ENCODE measurements at regions not wholly inside any gene's neighbourhood (a gene's known extent, or its start where the extent isn't known, plus 50 kb on each side); places are given as distances from the start of the nearest gene placed in this dataset.

DNA sequence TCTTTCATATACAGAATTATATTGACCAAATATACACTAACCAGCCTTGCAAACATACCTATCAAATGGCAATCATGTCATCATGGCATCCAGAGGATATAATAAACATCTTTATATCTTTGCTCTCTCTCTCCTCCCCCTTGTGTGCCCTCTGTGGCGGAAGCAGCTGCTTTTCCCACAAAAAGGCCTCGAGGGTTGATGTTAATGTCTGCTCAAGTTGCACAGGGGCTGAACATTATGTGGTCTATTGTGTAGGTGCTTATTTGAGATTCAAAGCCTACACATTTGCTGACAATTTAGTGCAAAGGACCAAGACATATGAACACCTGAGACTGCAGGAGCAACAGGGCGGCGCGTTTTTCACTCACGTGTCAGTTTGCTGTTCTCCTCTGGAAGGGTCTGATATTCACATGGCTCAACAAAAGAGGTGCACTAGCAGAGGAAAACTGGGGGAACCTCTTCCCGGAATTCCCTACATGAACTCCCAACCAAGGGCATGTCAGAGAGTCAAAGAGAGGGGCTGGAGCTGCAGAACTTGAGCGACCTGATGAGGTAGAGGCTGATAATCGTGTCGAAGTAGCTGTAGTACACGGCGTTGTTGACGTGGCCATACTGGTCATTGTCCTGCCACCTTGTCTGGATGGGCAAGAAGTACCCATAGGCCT lies 138.8 kb downstream of the RCN1 start:
- H3K27me3 ChIP-seq (ENCODE audit: insufficient read depth, poor library complexity, severe bottlenecking): no peaks in the 10 kb centered on the region
- no peak overlapping the region for H3K4me3 ChIP-seq (replicated peaks; ENCODE audit: insufficient read depth, low read length)
- no peak for TF ChIP-seq POLR2AphosphoS5 (IDR thresholded peaks at IDR 0.05; ENCODE audit: low read depth)
- TF ChIP-seq, protein P1, sequence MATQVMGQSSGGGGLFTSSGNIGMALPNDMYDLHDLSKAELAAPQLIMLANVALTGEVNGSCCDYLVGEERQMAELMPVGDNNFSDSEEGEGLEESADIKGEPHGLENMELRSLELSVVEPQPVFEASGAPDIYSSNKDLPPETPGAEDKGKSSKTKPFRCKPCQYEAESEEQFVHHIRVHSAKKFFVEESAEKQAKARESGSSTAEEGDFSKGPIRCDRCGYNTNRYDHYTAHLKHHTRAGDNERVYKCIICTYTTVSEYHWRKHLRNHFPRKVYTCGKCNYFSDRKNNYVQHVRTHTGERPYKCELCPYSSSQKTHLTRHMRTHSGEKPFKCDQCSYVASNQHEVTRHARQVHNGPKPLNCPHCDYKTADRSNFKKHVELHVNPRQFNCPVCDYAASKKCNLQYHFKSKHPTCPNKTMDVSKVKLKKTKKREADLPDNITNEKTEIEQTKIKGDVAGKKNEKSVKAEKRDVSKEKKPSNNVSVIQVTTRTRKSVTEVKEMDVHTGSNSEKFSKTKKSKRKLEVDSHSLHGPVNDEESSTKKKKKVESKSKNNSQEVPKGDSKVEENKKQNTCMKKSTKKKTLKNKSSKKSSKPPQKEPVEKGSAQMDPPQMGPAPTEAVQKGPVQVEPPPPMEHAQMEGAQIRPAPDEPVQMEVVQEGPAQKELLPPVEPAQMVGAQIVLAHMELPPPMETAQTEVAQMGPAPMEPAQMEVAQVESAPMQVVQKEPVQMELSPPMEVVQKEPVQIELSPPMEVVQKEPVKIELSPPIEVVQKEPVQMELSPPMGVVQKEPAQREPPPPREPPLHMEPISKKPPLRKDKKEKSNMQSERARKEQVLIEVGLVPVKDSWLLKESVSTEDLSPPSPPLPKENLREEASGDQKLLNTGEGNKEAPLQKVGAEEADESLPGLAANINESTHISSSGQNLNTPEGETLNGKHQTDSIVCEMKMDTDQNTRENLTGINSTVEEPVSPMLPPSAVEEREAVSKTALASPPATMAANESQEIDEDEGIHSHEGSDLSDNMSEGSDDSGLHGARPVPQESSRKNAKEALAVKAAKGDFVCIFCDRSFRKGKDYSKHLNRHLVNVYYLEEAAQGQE (IDR thresholded peaks at IDR 0.05; ENCODE audit: insufficient replicate concordance, low read depth): no peak
- no peak for TF ChIP-seq SPI1 (IDR thresholded peaks at IDR 0.05; ENCODE audit: borderline replicate concordance, low read depth)
- no peak for TF ChIP-seq GABPA (IDR thresholded peaks at IDR 0.05; ENCODE audit: low read depth)
- TF ChIP-seq, protein P2, sequence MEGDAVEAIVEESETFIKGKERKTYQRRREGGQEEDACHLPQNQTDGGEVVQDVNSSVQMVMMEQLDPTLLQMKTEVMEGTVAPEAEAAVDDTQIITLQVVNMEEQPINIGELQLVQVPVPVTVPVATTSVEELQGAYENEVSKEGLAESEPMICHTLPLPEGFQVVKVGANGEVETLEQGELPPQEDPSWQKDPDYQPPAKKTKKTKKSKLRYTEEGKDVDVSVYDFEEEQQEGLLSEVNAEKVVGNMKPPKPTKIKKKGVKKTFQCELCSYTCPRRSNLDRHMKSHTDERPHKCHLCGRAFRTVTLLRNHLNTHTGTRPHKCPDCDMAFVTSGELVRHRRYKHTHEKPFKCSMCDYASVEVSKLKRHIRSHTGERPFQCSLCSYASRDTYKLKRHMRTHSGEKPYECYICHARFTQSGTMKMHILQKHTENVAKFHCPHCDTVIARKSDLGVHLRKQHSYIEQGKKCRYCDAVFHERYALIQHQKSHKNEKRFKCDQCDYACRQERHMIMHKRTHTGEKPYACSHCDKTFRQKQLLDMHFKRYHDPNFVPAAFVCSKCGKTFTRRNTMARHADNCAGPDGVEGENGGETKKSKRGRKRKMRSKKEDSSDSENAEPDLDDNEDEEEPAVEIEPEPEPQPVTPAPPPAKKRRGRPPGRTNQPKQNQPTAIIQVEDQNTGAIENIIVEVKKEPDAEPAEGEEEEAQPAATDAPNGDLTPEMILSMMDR (IDR thresholded peaks at IDR 0.05; ENCODE audit: insufficient read depth, low read length): no peak
- DNase-seq (ENCODE audit: low read depth in 1 of 2, low spot score in 1 of 2): no peak
- H3K27ac ChIP-seq (replicated peaks): no peak overlapping the region

DNA sequence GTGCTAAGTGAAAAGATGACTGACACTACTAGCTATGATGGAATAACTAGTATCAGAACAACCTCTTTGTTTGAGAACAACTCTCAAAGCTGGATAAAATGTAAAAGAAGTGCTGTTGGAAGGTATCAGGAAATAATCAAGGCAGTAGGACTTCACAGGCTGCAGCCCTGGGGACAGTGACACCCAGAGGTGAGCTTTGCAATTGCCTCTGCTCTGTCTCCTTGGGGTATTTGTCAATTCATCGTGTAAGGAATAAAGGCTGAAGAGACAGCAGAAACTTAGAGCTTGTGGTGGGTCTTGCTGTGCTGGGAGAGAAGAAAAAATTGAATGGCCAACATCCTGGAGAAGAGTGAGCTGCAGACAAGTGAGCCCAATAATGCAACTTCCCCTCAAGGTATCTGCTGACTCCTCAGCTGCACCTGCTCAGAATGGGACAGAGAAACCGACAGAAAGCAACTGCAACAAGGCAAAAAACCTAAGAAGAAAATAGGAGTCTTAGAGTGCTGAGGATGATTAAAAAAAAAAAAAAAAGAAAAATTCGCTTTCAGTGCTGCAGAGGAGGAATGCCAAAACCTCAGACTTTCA lies 141.1 kb downstream of the RCN1 start:
- TF ChIP-seq POLR2AphosphoS5 (IDR thresholded peaks at IDR 0.05; ENCODE audit: low read depth): no peak
- TF ChIP-seq, protein P2 (IDR thresholded peaks at IDR 0.05; ENCODE audit: insufficient read depth, low read length): peak; percentile 84
- TF ChIP-seq GABPA (IDR thresholded peaks at IDR 0.05; ENCODE audit: low read depth): no peak
- H3K4me3 ChIP-seq (replicated peaks; ENCODE audit: insufficient read depth, low read length): no peak overlapping the region
- peak in 1 of 2 experiments; percentile 23 for DNase-seq (ENCODE audit: low read depth in 1 of 2, low spot score in 1 of 2)

DNA sequence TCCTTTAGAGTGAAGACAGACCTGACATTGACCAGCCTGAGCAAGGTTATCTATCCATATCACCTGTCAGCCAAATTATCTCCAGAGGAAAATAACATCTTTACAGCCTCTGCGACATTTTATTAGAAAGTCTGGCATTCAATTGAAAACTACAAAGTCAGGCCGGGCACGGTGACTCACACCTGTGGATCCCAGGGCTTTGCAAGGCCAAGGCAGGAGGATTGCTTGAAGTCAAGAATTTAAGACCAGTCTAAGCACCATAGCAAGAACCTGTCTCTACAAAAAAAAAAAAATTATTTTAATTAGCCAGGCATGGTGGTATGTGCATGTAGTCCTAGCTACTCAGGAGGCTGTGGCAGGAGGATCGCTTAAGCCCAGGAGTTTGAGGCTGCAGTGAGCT lies 141.6 kb downstream of the RCN1 start:
- DNase-seq (ENCODE audit: low read depth in 1 of 2, low spot score in 1 of 2): no peak

More for the DNA sequence above, 141.1 kb downstream of the RCN1 start:
- Histone ChIP-seq H3K27ac (replicated peaks) (no peak overlapping the region), H3K27me3 (ENCODE audit: insufficient read depth, poor library complexity, severe bottlenecking) (peaks cover 3% of the 10 kb centered on the region)

More for the DNA sequence above, 141.6 kb downstream of the RCN1 start:
- Histone ChIP-seq H3K27ac (replicated peaks) (no peak overlapping the region), H3K4me3 (replicated peaks; ENCODE audit: insufficient read depth, low read length) (no peak overlapping the region), H3K27me3 (ENCODE audit: insufficient read depth, poor library complexity, severe bottlenecking) (peaks cover 3% of the 10 kb centered on the region)
- no peak for TF ChIP-seq GABPA (IDR thresholded peaks at IDR 0.05; ENCODE audit: low read depth)
- TF ChIP-seq, protein P2 (IDR thresholded peaks at IDR 0.05; ENCODE audit: insufficient read depth, low read length): no peak
- TF ChIP-seq SPI1 (IDR thresholded peaks at IDR 0.05; ENCODE audit: borderline replicate concordance, low read depth): no peak
- no peak for TF ChIP-seq POLR2AphosphoS5 (IDR thresholded peaks at IDR 0.05; ENCODE audit: low read depth)
- TF ChIP-seq, protein P1 (IDR thresholded peaks at IDR 0.05; ENCODE audit: insufficient replicate concordance, low read depth): no peak
